Keratinocyte (primary cell): ENCODE measurements at regions not wholly inside any gene's neighbourhood (a gene's known extent, or its start where the extent isn't known, plus 50 kb on each side); places are given as distances from the start of the nearest gene placed in this dataset.

Experiments
- DNase-seq: peaks from one replicate; pipeline ENCODE4 v3.0.0-alpha.2; 2011; ENCODE audit warnings: low read depth, missing footprints, low spot score
- FAIRE-seq: peaks from 2 replicates; lab custom pipeline; 2011; peaks lifted over from hg19 to GRCh38; lab: Jason Lieb, UNC
- H2AFZ ChIP-seq: 2 replicates; pipeline ENCODE4 v1.6.0; 2012; ENCODE audit warnings: low read length, control low read depth, inconsistent platforms; ENCODE audit not compliant: control insufficient read depth
- H3K27ac ChIP-seq: 2 replicates; pipeline ENCODE4 v1.5.1; 2011; ENCODE audit warnings: low read length; ENCODE audit not compliant: control insufficient read depth, insufficient read depth
- H3K27me3 ChIP-seq: 3 replicates; pipeline ENCODE4 v1.6.0; 2011; ENCODE audit warnings: low read length; ENCODE audit not compliant: control insufficient read depth, insufficient read depth; ENCODE audit errors: extremely low read depth
- H3K36me3 ChIP-seq, 2 experiments: 2 replicates in 1 of 2; 3 replicates in 1 of 2; pipeline ENCODE4 v1.5.1; 2011; ENCODE audit warnings: low read length in 2 of 2, mild to moderate bottlenecking in 1 of 2; ENCODE audit not compliant: control insufficient read depth in 2 of 2, insufficient read depth in 2 of 2; ENCODE audit errors: extremely low read depth in 1 of 2
- H3K4me1 ChIP-seq: 3 replicates; pipeline ENCODE4 v1.5.1; 2011; ENCODE audit warnings: low read length; ENCODE audit not compliant: control insufficient read depth, insufficient read depth; ENCODE audit errors: extremely low read depth
- H3K4me2 ChIP-seq: 3 replicates; pipeline ENCODE4 v1.6.0; 2011; ENCODE audit warnings: low read depth, low read length; ENCODE audit not compliant: control insufficient read depth, insufficient read depth; ENCODE audit errors: extremely low read depth
- H3K4me3 ChIP-seq, 3 experiments: fragments of 200-600 bp in 1 of 3; sonication (generic) in 1 of 3; 2 replicates in 2 of 3; 3 replicates in 1 of 3; pipeline ENCODE4 v1.5.1; 2011 to 2016; ENCODE audit warnings: low read length in 3 of 3, mild to moderate bottlenecking in 3 of 3, control low read depth in 2 of 3, inconsistent platforms in 1 of 3, low read depth in 1 of 3, mixed read lengths in 1 of 3, mixed run types in 1 of 3, moderate library complexity in 1 of 3; ENCODE audit not compliant: control insufficient read depth in 2 of 3, insufficient read depth in 2 of 3; ENCODE audit errors: extremely low read depth in 1 of 3
- H3K79me2 ChIP-seq: 2 replicates; pipeline ENCODE4 v1.6.0; 2012; ENCODE audit warnings: low read length; ENCODE audit not compliant: control insufficient read depth, insufficient read depth
- H3K9ac ChIP-seq: 3 replicates; pipeline ENCODE4 v1.6.0; 2011; ENCODE audit warnings: low read length; ENCODE audit not compliant: control insufficient read depth, insufficient read depth; ENCODE audit errors: extremely low read depth
- H3K9me1 ChIP-seq: 3 replicates; pipeline ENCODE4 v1.6.0; 2011; ENCODE audit warnings: low read length; ENCODE audit not compliant: control insufficient read depth, insufficient read depth; ENCODE audit errors: extremely low read depth
- H3K9me3 ChIP-seq: 2 replicates; pipeline ENCODE4 v1.5.1; 2012; ENCODE audit warnings: low read depth, low read length; ENCODE audit not compliant: control insufficient read depth
- H4K20me1 ChIP-seq: 3 replicates; pipeline ENCODE4 v1.6.0; 2011; ENCODE audit warnings: low read length; ENCODE audit not compliant: control insufficient read depth, insufficient read depth; ENCODE audit errors: extremely low read depth
- EZH2 ChIP-seq: IDR thresholded peaks from one replicate; pipeline ENCODE4 v1.6.1; 2012; ENCODE audit warnings: inconsistent platforms, mild to moderate bottlenecking, low read length, moderate library complexity
- dilution Hi-C: fragments of 300-500 bp; cut with MboI; formaldehyde crosslinking; loops from one replicate; pipeline ENCODE4 v1.7.0; 2020; ENCODE audit warnings: low sequenced_read_pairs; ENCODE audit not compliant: extremely low pct_ligation_motif_present
- TF ChIP-seq, protein P1 (sequence below), 3 experiments: IDR thresholded peaks in 1 of 3; conservative IDR thresholded peaks in 1 of 3; optimal IDR thresholded peaks in 1 of 3; 2 replicates in 2 of 3; 3 replicates in 1 of 3; pipeline versions ENCODE3 to v1.5.1; 2011; ENCODE audit warnings: low read length in 3 of 3, mild to moderate bottlenecking in 3 of 3, moderate library complexity in 2 of 3, control low read depth in 1 of 3, inconsistent platforms in 1 of 3; ENCODE audit not compliant: insufficient read depth in 2 of 3; ENCODE audit errors: extremely low read depth in 1 of 3

DNA sequence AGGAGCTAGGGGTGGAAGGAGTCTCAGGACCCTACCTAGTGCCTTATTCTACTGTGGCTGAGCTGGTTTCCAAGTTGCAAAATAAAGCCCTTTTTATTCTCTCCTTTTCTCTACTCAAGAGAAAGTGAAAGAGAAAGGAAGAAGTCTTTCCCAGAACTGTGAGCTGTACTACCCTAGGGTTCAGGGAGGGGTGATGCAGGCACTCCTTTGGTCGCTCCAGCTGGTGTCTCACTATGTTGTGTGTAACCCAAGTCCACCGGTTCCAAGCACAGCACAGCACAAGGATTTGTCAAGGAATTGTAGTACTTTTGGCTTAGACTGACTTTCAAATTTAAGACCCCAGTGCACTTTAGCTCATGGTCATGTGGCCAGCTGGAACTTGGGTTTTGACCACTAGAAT, 1721.7 kb downstream of the OTOL1 start:
- H3K4me2 ChIP-seq: no peak overlapping the region
- no peaks in the 10 kb centered on the region for H3K9me1 ChIP-seq
- TF ChIP-seq EZH2: no peak
- TF ChIP-seq, protein P1, sequence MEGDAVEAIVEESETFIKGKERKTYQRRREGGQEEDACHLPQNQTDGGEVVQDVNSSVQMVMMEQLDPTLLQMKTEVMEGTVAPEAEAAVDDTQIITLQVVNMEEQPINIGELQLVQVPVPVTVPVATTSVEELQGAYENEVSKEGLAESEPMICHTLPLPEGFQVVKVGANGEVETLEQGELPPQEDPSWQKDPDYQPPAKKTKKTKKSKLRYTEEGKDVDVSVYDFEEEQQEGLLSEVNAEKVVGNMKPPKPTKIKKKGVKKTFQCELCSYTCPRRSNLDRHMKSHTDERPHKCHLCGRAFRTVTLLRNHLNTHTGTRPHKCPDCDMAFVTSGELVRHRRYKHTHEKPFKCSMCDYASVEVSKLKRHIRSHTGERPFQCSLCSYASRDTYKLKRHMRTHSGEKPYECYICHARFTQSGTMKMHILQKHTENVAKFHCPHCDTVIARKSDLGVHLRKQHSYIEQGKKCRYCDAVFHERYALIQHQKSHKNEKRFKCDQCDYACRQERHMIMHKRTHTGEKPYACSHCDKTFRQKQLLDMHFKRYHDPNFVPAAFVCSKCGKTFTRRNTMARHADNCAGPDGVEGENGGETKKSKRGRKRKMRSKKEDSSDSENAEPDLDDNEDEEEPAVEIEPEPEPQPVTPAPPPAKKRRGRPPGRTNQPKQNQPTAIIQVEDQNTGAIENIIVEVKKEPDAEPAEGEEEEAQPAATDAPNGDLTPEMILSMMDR (optimal IDR thresholded peaks at IDR 0.05 in 1 of 3, IDR thresholded peaks at IDR 0.05 in 1 of 3, conservative IDR thresholded peaks at IDR 0.05 in 1 of 3; ENCODE audit: extremely low read depth in 1 of 3, insufficient read depth in 2 of 3, low read length in 3 of 3): no peak
- no peak overlapping the region for H3K27ac ChIP-seq
- H3K27me3 ChIP-seq: no peaks in the 10 kb centered on the region
- H3K9me3 ChIP-seq: no peaks in the 10 kb centered on the region
- no peaks in the 10 kb centered on the region for H3K36me3 ChIP-seq
- no peaks in the 10 kb centered on the region for H3K79me2 ChIP-seq
- DNase-seq: no peak
- no peak overlapping the region for H3K4me3 ChIP-seq
- no peak overlapping the region for H2AFZ ChIP-seq
- H3K9ac ChIP-seq: no peak overlapping the region
- no peaks in the 10 kb centered on the region for H3K4me1 ChIP-seq
- no peak for FAIRE-seq
- dilution Hi-C loops: no loop called here
- no peaks in the 10 kb centered on the region for H4K20me1 ChIP-seq

GRCh38 chr3:163213838-163214237, 1717.2 kb downstream of the OTOL1 start:
- no peaks in the 10 kb centered on the region for H3K27me3 ChIP-seq
- dilution Hi-C loops: no loop called here
- no peaks in the 10 kb centered on the region for H4K20me1 ChIP-seq
- H3K9ac ChIP-seq: no peak overlapping the region
- no peak overlapping the region for H3K27ac ChIP-seq
- TF ChIP-seq, protein P1 (optimal IDR thresholded peaks at IDR 0.05 in 1 of 3, IDR thresholded peaks at IDR 0.05 in 1 of 3, conservative IDR thresholded peaks at IDR 0.05 in 1 of 3; ENCODE audit: extremely low read depth in 1 of 3, insufficient read depth in 2 of 3, low read length in 3 of 3): no peak
- TF ChIP-seq EZH2: no peak
- FAIRE-seq: no peak
- H3K4me2 ChIP-seq: no peak overlapping the region
- H3K9me1 ChIP-seq: no peaks in the 10 kb centered on the region
- H3K79me2 ChIP-seq: no peaks in the 10 kb centered on the region
- no peaks in the 10 kb centered on the region for H3K4me1 ChIP-seq
- no peak overlapping the region for H2AFZ ChIP-seq
- no peaks in the 10 kb centered on the region for H3K9me3 ChIP-seq
- H3K4me3 ChIP-seq: no peak overlapping the region
- no peak for DNase-seq
- H3K36me3 ChIP-seq: no peaks in the 10 kb centered on the region
